ENCODE measurements at regions not wholly inside any gene's neighbourhood (a gene's known extent, or its start where the extent isn't known, plus 50 kb on each side); places are given as distances from the start of the nearest gene placed in this dataset.

GRCh38 chr10:55283031-55283430 is 482.0 kb upstream of the PCDH15 start:
- Histone ChIP-seq H2AK5ac (ENCODE audit: low read depth, low read length) (no peak overlapping the region), H2AFZ (ENCODE audit: low read length) (no peak overlapping the region), H3K27ac (ENCODE audit: low read depth, low read length) (no peak overlapping the region), H4K8ac (ENCODE audit: extremely low read depth, insufficient read depth, low read length) (no peak overlapping the region), H3K36me3 (ENCODE audit: control insufficient read depth in 2 of 4, insufficient read depth in 4 of 4, low read length in 3 of 4) (no peaks in the 10 kb centered on the region), H3K56ac (replicated peaks; ENCODE audit: insufficient read length, low read depth, low read length) (no peak overlapping the region), H3K4me3 (ENCODE audit: extremely low read depth in 1 of 4, insufficient read depth in 2 of 4, low read depth in 3 of 4, low read length in 4 of 4) (no peak overlapping the region), H3K23ac (ENCODE audit: insufficient read length) (no peak overlapping the region), H3K9ac (replicated peaks in 1 of 4; ENCODE audit: extremely low read depth in 1 of 4, low read depth in 3 of 4, low read length in 3 of 4) (no peak overlapping the region), H2BK12ac (ENCODE audit: low read depth, low read length) (no peak overlapping the region), H2BK20ac (ENCODE audit: low read length) (no peak overlapping the region), H4K20me1 (replicated peaks in 1 of 2; ENCODE audit: control insufficient read depth in 1 of 2, insufficient read depth in 2 of 2, low read length in 2 of 2) (no peaks in the 10 kb centered on the region), H3K27me3 (replicated peaks in 1 of 4; ENCODE audit: control insufficient read depth in 3 of 4, extremely low read depth in 1 of 4, insufficient read depth in 3 of 4, low read length in 3 of 4) (no peaks in the 10 kb centered on the region), H3K18ac (ENCODE audit: extremely low read depth, low read length) (no peak overlapping the region), H3K9me3 (ENCODE audit: insufficient read depth in 2 of 2, low read depth in 1 of 2, low read length in 1 of 2) (no peaks in the 10 kb centered on the region), H3K4me2 (ENCODE audit: insufficient read depth in 1 of 2, low read depth in 2 of 2, low read length in 2 of 2) (no peak overlapping the region), H2BK15ac (ENCODE audit: low read length) (no peak overlapping the region), H3K79me2 (ENCODE audit: control insufficient read depth in 1 of 2, insufficient read depth in 2 of 2, low read length in 2 of 2) (no peaks in the 10 kb centered on the region), H3K23me2 (ENCODE audit: low read depth, low read length) (peaks cover 2% of the 10 kb centered on the region; the same call in 1 of the 2 replicates), H4K91ac (replicated peaks; ENCODE audit: insufficient read length, low read length) (no peak overlapping the region), H4K5ac (ENCODE audit: insufficient read length, low read depth, low read length) (no peak overlapping the region), H3K4ac (replicated peaks; ENCODE audit: insufficient read length, low read depth, low read length) (no peak overlapping the region), H3K79me1 (ENCODE audit: low read depth, low read length) (no peaks in the 10 kb centered on the region), H3K14ac (ENCODE audit: insufficient read length) (no peak overlapping the region), H2BK5ac (ENCODE audit: low read depth, low read length) (no peak overlapping the region), H2BK120ac (replicated peaks; ENCODE audit: low read depth, low read length) (no peak overlapping the region), H3K4me1 (replicated peaks in 1 of 4; ENCODE audit: control insufficient read depth in 3 of 4, insufficient read depth in 4 of 4, low read length in 3 of 4) (no peaks in the 10 kb centered on the region)
- ChIA-PET POLR2A (ENCODE audit: partially characterized antibody) (no interaction called here), CTCF (ENCODE audit: partially characterized antibody) (no interaction called here)
- WGBS, 2 experiments (ENCODE audit: extremely low coverage in 1 of 2, insufficient coverage in 1 of 2, insufficient read length in 1 of 2, insufficient replicate concordance in 2 of 2, low coverage in 1 of 2, low lambda C conversion rate in 2 of 2, missing lambda C conversion rate in 1 of 2), result 85% methylated on average over 5 of the region's 5 CpGs; no CpG with 5 or more reads in 1 of the 2 experiments
- DNase-seq (ENCODE audit: low read depth in 1 of 2, low spot score in 2 of 2) (no peak), FAIRE-seq (no peak)
- TF ChIP-seq NANOG (IDR thresholded peaks at IDR 0.05; ENCODE audit: insufficient read depth, low read depth, low read length, poor library complexity, severe bottlenecking) (no peak), KDM1A (IDR thresholded peaks at IDR 0.05; ENCODE audit: borderline replicate concordance, low read length) (no peak), GABPA (IDR thresholded peaks at IDR 0.05; ENCODE audit: borderline replicate concordance, insufficient read depth, low read length) (no peak), POLR2A (IDR thresholded peaks at IDR 0.05; ENCODE audit: control extremely low read depth in 1 of 2, low read depth in 2 of 2, low read length in 2 of 2) (no peak), POLR2AphosphoS5 (IDR thresholded peaks at IDR 0.05; ENCODE audit: low read depth, low read length) (no peak), FOSL1 (IDR thresholded peaks at IDR 0.05; ENCODE audit: insufficient read depth, low read depth, low read length) (no peak), TAF1 (IDR thresholded peaks at IDR 0.05; ENCODE audit: low read depth, low read length) (no peak), GTF2F1 (IDR thresholded peaks at IDR 0.05; ENCODE audit: borderline replicate concordance, low read depth, low read length) (no peak), CEBPB (IDR thresholded peaks at IDR 0.05; ENCODE audit: low read depth, low read length) (no peak), ATF2 (IDR thresholded peaks at IDR 0.05; ENCODE audit: low read length) (no peak), KDM5A (IDR thresholded peaks at IDR 0.05; ENCODE audit: low read length) (no peak), PHF8 (conservative IDR thresholded peaks at IDR 0.05; ENCODE audit: low read depth, low read length) (no peak), SAP30 (IDR thresholded peaks at IDR 0.05; ENCODE audit: insufficient read depth, insufficient replicate concordance, low read length) (no peak), BACH1 (IDR thresholded peaks at IDR 0.05; ENCODE audit: low read length) (no peak), ASH2L (IDR thresholded peaks at IDR 0.05; ENCODE audit: low read length) (no peak)

Data from H1 (cell line).